Nephron (organoid): ENCODE measurements at regions not wholly inside any gene's neighbourhood (a gene's known extent, or its start where the extent isn't known, plus 50 kb on each side); places are given as distances from the start of the nearest gene placed in this dataset.
"Not testable (repeated sequence)": the region's sequence is repeated elsewhere in the genome, so short reads cannot be mapped to it uniquely, and the experiment has no call there.

ENCODE experiments used
- H3K27ac Mint-ChIP-seq, 3 experiments: 2 replicates each; pipeline ENCODE4 v1.8.0; 2020; ENCODE audit warnings: mixed read lengths in 3 of 3, mild to moderate bottlenecking in 2 of 3, moderate library complexity in 1 of 3
- H3K27me3 Mint-ChIP-seq: 2 replicates; pipeline ENCODE4 v1.8.0; 2021; ENCODE audit warnings: low read depth, mild to moderate bottlenecking, moderate library complexity, mixed read lengths
- H3K36me3 Mint-ChIP-seq: 2 replicates; pipeline ENCODE4 v1.8.0; 2020; ENCODE audit warnings: low read depth, mixed read lengths
- H3K4me1 Mint-ChIP-seq: 2 replicates; pipeline ENCODE4 v1.8.0; 2020; ENCODE audit warnings: mixed read lengths
- H3K4me3 Mint-ChIP-seq, 3 experiments: 2 replicates each; pipeline ENCODE4 v1.8.0; 2020; ENCODE audit warnings: mild to moderate bottlenecking in 3 of 3, mixed read lengths in 3 of 3, moderate library complexity in 2 of 3
- H3K9me3 Mint-ChIP-seq: 2 replicates; pipeline ENCODE4 v1.8.0; 2020; ENCODE audit warnings: mixed read lengths
- CTCF ChIP-seq, 3 experiments: fragments of 200-600 bp; sonication (generic); IDR thresholded peaks; one replicate each; pipeline ENCODE4 v1.5.0; 2021; ENCODE audit warnings: antibody characterized with exemption in 3 of 3; ENCODE audit not compliant: unreplicated experiment in 3 of 3

- H3K27me3 Mint-ChIP-seq: no peaks in the 10 kb centered on the region
- H3K9me3 Mint-ChIP-seq: peaks cover 32% of the 10 kb centered on the region
- peaks cover 8% of the 10 kb centered on the region for H3K4me1 Mint-ChIP-seq
- peaks cover 11% of the 10 kb centered on the region for H3K36me3 Mint-ChIP-seq
- no peak for TF ChIP-seq CTCF (IDR thresholded peaks at IDR 0.05; ENCODE audit: unreplicated experiment in 3 of 3)
- no peak overlapping the region for H3K4me3 Mint-ChIP-seq
- H3K27ac Mint-ChIP-seq: no peak overlapping the region
These were observed 243.8 kb upstream of the BTG1 start for GRCh38 chr12:92389466-92389865.

GRCh38 chr12:92385296-92385695 is 239.7 kb upstream of the BTG1 start:
- TF ChIP-seq CTCF (IDR thresholded peaks at IDR 0.05; ENCODE audit: unreplicated experiment in 3 of 3): no peak
- no peaks in the 10 kb centered on the region for H3K36me3 Mint-ChIP-seq
- no peaks in the 10 kb centered on the region for H3K9me3 Mint-ChIP-seq
- no peak overlapping the region for H3K27ac Mint-ChIP-seq
- peaks cover 8% of the 10 kb centered on the region for H3K4me1 Mint-ChIP-seq
- no peaks in the 10 kb centered on the region for H3K27me3 Mint-ChIP-seq
- no peak overlapping the region for H3K4me3 Mint-ChIP-seq

- Mint-ChIP-seq H3K4me1 (peaks cover 8% of the 10 kb centered on the region), H3K27me3 (no peaks in the 10 kb centered on the region), H3K36me3 (no peaks in the 10 kb centered on the region), H3K9me3 (no peaks in the 10 kb centered on the region), H3K4me3 (no peak overlapping the region), H3K27ac (no peak overlapping the region)
- no peak for TF ChIP-seq CTCF (IDR thresholded peaks at IDR 0.05; ENCODE audit: unreplicated experiment in 3 of 3)
These were observed 238.9 kb upstream of the BTG1 start for GRCh38 chr12:92384571-92384970.

GRCh38 chr12:92382383-92382878 is 236.8 kb upstream of the BTG1 start:
- no peaks in the 10 kb centered on the region for H3K9me3 Mint-ChIP-seq
- TF ChIP-seq CTCF (IDR thresholded peaks at IDR 0.05; ENCODE audit: unreplicated experiment in 3 of 3): no peak
- no peak overlapping the region for H3K4me3 Mint-ChIP-seq
- no peak overlapping the region for H3K27ac Mint-ChIP-seq
- H3K36me3 Mint-ChIP-seq: no peaks in the 10 kb centered on the region
- peaks cover 8% of the 10 kb centered on the region for H3K4me1 Mint-ChIP-seq
- no peaks in the 10 kb centered on the region for H3K27me3 Mint-ChIP-seq

GRCh38 chr12:92381856-92382255 is 236.2 kb upstream of the BTG1 start:
- Mint-ChIP-seq H3K27ac (no peak overlapping the region), H3K4me3 (no peak overlapping the region), H3K9me3 (no peaks in the 10 kb centered on the region), H3K36me3 (no peaks in the 10 kb centered on the region), H3K27me3 (no peaks in the 10 kb centered on the region), H3K4me1 (peaks cover 8% of the 10 kb centered on the region)
- no peak for TF ChIP-seq CTCF (IDR thresholded peaks at IDR 0.05; ENCODE audit: unreplicated experiment in 3 of 3)

GRCh38 chr12:92378682-92379479 is 233.2 kb upstream of the BTG1 start:
- no peaks in the 10 kb centered on the region for H3K36me3 Mint-ChIP-seq
- TF ChIP-seq CTCF (IDR thresholded peaks at IDR 0.05; ENCODE audit: unreplicated experiment in 3 of 3): no peak
- no peaks in the 10 kb centered on the region for H3K4me1 Mint-ChIP-seq
- H3K9me3 Mint-ChIP-seq: no peaks in the 10 kb centered on the region
- no peaks in the 10 kb centered on the region for H3K27me3 Mint-ChIP-seq
- H3K27ac Mint-ChIP-seq: no peak overlapping the region
- no peak overlapping the region for H3K4me3 Mint-ChIP-seq

- H3K36me3 Mint-ChIP-seq, H3K27me3 Mint-ChIP-seq, H3K27ac Mint-ChIP-seq, H3K4me3 Mint-ChIP-seq, H3K4me1 Mint-ChIP-seq, H3K9me3 Mint-ChIP-seq: not testable (repeated sequence)
These were observed 229.9 kb upstream of the BTG1 start for GRCh38 chr12:92375504-92375903.
